NOMO-1 treated with DMSO at 0.1 percent for 48 hours (cell line): ENCODE measurements at regions not wholly inside any gene's neighbourhood (a gene's known extent, or its start where the extent isn't known, plus 50 kb on each side); places are given as distances from the start of the nearest gene placed in this dataset.
A peak's percentile ranks its signal among the peaks of the same experiment; 100 is the strongest.

ENCODE experiments used
- DNase-seq: peaks from one replicate; lab custom pipeline; 2025; ENCODE audit not compliant: unreplicated experiment; lab: John Stamatoyannopoulos, UW

- DNase-seq, result no peak
Observed at GRCh38 chr10:123518765-123519164, 147.4 kb upstream of the GPR26 start.

GRCh38 chr10:123519861-123520260 is 146.3 kb upstream of the GPR26 start:
- no peak for DNase-seq

GRCh38 chr10:123521076-123521475 is 145.1 kb upstream of the GPR26 start:
- DNase-seq, result no peak

- no peak for DNase-seq
Observed at GRCh38 chr10:123521556-123521955, 144.6 kb upstream of the GPR26 start.

- DNase-seq, result no peak
Observed at GRCh38 chr10:123522702-123523312, 143.3 kb upstream of the GPR26 start.

- DNase-seq, result no peak
Observed at GRCh38 chr10:123523833-123524232, 142.3 kb upstream of the GPR26 start.

- DNase-seq, result peak; percentile 79
Observed at GRCh38 chr10:123526356-123527064, 139.6 kb upstream of the GPR26 start.

- peak; percentile 67 for DNase-seq
Observed at GRCh38 chr10:123527151-123527550, 139.0 kb upstream of the GPR26 start.

GRCh38 chr10:123529146-123529760 is 136.9 kb upstream of the GPR26 start:
- DNase-seq, result no peak

GRCh38 chr10:123530166-123530870 is 135.8 kb upstream of the GPR26 start:
- no peak for DNase-seq

- no peak for DNase-seq
Observed at GRCh38 chr10:123535386-123535785, 130.8 kb upstream of the GPR26 start.

- DNase-seq, result no peak
Observed at GRCh38 chr10:123536176-123536845, 129.8 kb upstream of the GPR26 start.

- DNase-seq, result peak; percentile 90
Observed at GRCh38 chr10:123537188-123537961, 128.8 kb upstream of the GPR26 start.

- DNase-seq, result no peak
Observed at GRCh38 chr10:123538401-123539320, 127.5 kb upstream of the GPR26 start.

- DNase-seq, result no peak
Observed at GRCh38 chr10:123544986-123545385, 121.2 kb upstream of the GPR26 start.

GRCh38 chr10:123548770-123549169 is 117.4 kb upstream of the GPR26 start:
- DNase-seq, result no peak

GRCh38 chr10:123549761-123550454 is 116.2 kb upstream of the GPR26 start:
- DNase-seq, result peak; percentile 13

GRCh38 chr10:123550675-123551096 is 115.5 kb upstream of the GPR26 start:
- no peak for DNase-seq

- DNase-seq, result no peak
Observed at GRCh38 chr10:123551259-123551658, 114.9 kb upstream of the GPR26 start.
